GM12892 (cell line): ENCODE measurements at regions not wholly inside any gene's neighbourhood (a gene's known extent, or its start where the extent isn't known, plus 50 kb on each side); places are given as distances from the start of the nearest gene placed in this dataset.
"Not testable (repeated sequence)": the region's sequence is repeated elsewhere in the genome, so short reads cannot be mapped to it uniquely, and the experiment has no call there.

Experiments used
- POLR2A ChIP-seq: IDR thresholded peaks from 2 replicates; pipeline ENCODE4 v1.6.1; 2011; ENCODE audit warnings: low read depth, low read length, control low read depth
- TAF1 ChIP-seq: IDR thresholded peaks from 2 replicates; pipeline ENCODE4 v1.6.1; 2011; ENCODE audit warnings: low read depth, mild to moderate bottlenecking, control low read depth, low read length, borderline replicate concordance

- not testable (repeated sequence) for TF ChIP-seq TAF1, POLR2A
Observed at GRCh38 chr1:182154425-182154824, 92.9 kb upstream of the ZNF648 start.
